GM19351 (cell line): ENCODE measurements at regions not wholly inside any gene's neighbourhood (a gene's known extent, or its start where the extent isn't known, plus 50 kb on each side); places are given as distances from the start of the nearest gene placed in this dataset.
"Not testable (repeated sequence)": the region's sequence is repeated elsewhere in the genome, so short reads cannot be mapped to it uniquely, and the experiment has no call there.

Experiments used
- ATAC-seq: cut with Tn5 transposase; IDR thresholded peaks from one replicate; pipeline ENCODE4 v1.9.1; 2021; ENCODE audit warnings: mild to moderate bottlenecking, moderate library complexity; ENCODE audit not compliant: unreplicated experiment

DNA sequence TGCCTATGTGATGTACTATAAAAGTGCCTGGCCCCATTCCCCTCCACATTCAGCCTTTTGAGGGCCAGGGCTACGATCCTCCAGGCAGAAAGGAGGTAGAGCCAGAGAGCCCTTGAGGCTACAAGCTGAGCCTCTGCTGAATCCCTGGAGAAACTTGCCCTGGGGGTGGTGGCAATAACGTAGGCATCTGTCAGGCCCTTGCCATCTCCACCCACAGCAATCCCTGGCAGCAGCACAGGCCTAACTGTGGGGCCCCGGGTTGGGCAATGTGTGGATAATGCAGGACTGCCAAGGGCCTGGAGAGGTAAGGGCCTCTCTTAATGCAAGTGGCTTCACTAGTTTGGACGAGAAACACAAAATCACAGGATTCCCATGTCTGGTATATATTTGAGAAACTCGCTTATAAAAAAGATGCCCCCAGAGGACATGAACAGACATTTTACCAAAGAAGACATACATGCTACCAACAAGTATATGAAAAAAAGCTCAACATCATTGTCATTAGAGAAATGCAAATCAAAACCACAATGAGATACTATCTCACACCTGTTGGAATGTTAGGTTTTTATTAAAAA lies 99.0 kb downstream of the QRSL1 start:
- no peak for ATAC-seq

- ATAC-seq = no peak
These were observed 98.2 kb downstream of the QRSL1 start for GRCh38 chr6:106727480-106728149.

- ATAC-seq = no peak
These were observed 95.5 kb downstream of the QRSL1 start for GRCh38 chr6:106724848-106725247.

DNA sequence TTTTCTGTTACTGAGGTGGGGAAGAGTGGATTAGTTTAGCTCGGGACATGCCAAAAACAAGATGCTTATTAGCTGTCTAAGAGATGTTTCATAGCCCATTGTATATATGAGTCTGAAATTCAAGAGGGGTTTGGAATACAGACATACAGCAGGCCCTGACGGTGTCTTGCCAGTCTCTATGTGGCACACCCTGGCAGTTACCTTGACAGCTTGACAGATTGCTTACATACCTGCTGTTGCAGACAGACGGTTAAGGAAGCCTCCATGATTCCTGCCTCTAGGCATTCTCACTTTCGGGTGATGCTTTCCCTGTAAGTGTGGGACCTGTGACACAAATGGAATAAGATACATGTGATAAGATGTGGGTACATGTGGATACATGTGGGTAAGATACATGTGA lies 95.0 kb downstream of the QRSL1 start:
- no peak for ATAC-seq

- not testable (repeated sequence) for ATAC-seq
These were observed 94.0 kb downstream of the QRSL1 start for GRCh38 chr6:106723419-106723818.

DNA sequence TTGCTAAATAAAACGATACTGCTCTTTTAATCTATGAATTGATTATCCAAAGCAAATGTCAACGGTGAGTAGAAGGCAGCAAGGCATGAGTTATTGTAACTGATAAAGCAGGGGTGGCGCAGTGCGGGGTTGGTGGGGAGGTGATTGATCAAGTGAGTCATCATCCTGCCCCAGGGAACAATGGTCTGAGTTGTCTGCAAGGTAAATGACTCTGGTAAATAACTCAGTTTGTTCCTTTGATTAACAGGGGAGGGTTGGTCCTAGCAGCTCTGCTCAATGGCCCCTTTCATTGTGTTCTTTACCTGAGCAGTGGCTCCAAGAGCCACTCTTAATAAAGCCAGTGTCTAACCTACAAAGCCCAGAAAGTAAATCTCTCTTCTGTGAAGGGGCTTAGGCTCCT lies 91.8 kb downstream of the QRSL1 start:
- ATAC-seq = not testable (repeated sequence)
